ENCODE measurements at regions not wholly inside any gene's neighbourhood (a gene's known extent, or its start where the extent isn't known, plus 50 kb on each side); places are given as distances from the start of the nearest gene placed in this dataset.
"Not testable (repeated sequence)": the region's sequence is repeated elsewhere in the genome, so short reads cannot be mapped to it uniquely, and the experiment has no call there.

GRCh38 chr16:5761592-5761991 is 664.0 kb upstream of the EEF2KMT start:
- no peaks in the 10 kb centered on the region for H3K9me3 ChIP-seq
- no peak overlapping the region for H3K27ac ChIP-seq
- ATAC-seq (ENCODE audit: insufficient number of reproducible peaks, low FRiP score, low read depth) (no peak), DNase-seq (ENCODE audit: low spot score) (no peak)
- H3K36me3 ChIP-seq, result no peaks in the 10 kb centered on the region
- no peaks in the 10 kb centered on the region for H3K4me1 ChIP-seq (ENCODE audit: control insufficient read depth in 1 of 2, low read depth in 2 of 2)
- H3K4me3 ChIP-seq, result no peak overlapping the region
- no peaks in the 10 kb centered on the region for H3K27me3 ChIP-seq (replicated peaks; ENCODE audit: insufficient read depth)
- no peak for TF ChIP-seq CTCF (IDR thresholded peaks at IDR 0.05)

GRCh38 chr16:5758281-5758680 is 660.7 kb upstream of the EEF2KMT start:
- no peak for TF ChIP-seq CTCF (IDR thresholded peaks at IDR 0.05)
- no peak for DNase-seq (ENCODE audit: low spot score)
- Histone ChIP-seq H3K9me3 (no peaks in the 10 kb centered on the region), H3K36me3 (no peaks in the 10 kb centered on the region), H3K27me3 (replicated peaks; ENCODE audit: insufficient read depth) (no peaks in the 10 kb centered on the region), H3K4me1 (ENCODE audit: control insufficient read depth in 1 of 2, low read depth in 2 of 2) (no peaks in the 10 kb centered on the region), H3K27ac (no peak overlapping the region), H3K4me3 (no peak overlapping the region)
- no peak for ATAC-seq (ENCODE audit: insufficient number of reproducible peaks, low FRiP score, low read depth)

GRCh38 chr16:5756969-5757368 is 659.4 kb upstream of the EEF2KMT start:
- Histone ChIP-seq H3K4me1 (ENCODE audit: control insufficient read depth in 1 of 2, low read depth in 2 of 2) (no peaks in the 10 kb centered on the region), H3K36me3 (no peaks in the 10 kb centered on the region), H3K9me3 (no peaks in the 10 kb centered on the region), H3K27me3 (replicated peaks; ENCODE audit: insufficient read depth) (no peaks in the 10 kb centered on the region), H3K27ac (no peak overlapping the region), H3K4me3 (no peak overlapping the region)
- no peak for TF ChIP-seq CTCF (IDR thresholded peaks at IDR 0.05)
- ATAC-seq (ENCODE audit: insufficient number of reproducible peaks, low FRiP score, low read depth) (no peak), DNase-seq (ENCODE audit: low spot score) (no peak)

GRCh38 chr16:5753381-5753780 is 655.8 kb upstream of the EEF2KMT start:
- no peaks in the 10 kb centered on the region for H3K4me1 ChIP-seq (ENCODE audit: control insufficient read depth in 1 of 2, low read depth in 2 of 2)
- DNase-seq (ENCODE audit: low spot score) (no peak), ATAC-seq (ENCODE audit: insufficient number of reproducible peaks, low FRiP score, low read depth) (no peak)
- H3K27me3 ChIP-seq (replicated peaks; ENCODE audit: insufficient read depth), result no peaks in the 10 kb centered on the region
- no peak overlapping the region for H3K27ac ChIP-seq
- H3K4me3 ChIP-seq, result no peak overlapping the region
- TF ChIP-seq CTCF (IDR thresholded peaks at IDR 0.05), result no peak
- H3K36me3 ChIP-seq, result no peaks in the 10 kb centered on the region
- no peaks in the 10 kb centered on the region for H3K9me3 ChIP-seq

- TF ChIP-seq CTCF (IDR thresholded peaks at IDR 0.05), result no peak
Observed at GRCh38 chr16:5751216-5751615, 653.6 kb upstream of the EEF2KMT start.

GRCh38 chr16:5750439-5750838 is 652.8 kb upstream of the EEF2KMT start:
- not testable (repeated sequence) for H3K9me3 ChIP-seq; H3K36me3 ChIP-seq; ATAC-seq (ENCODE audit: insufficient number of reproducible peaks, low FRiP score, low read depth); DNase-seq (ENCODE audit: low spot score); H3K27ac ChIP-seq; H3K4me3 ChIP-seq; H3K27me3 ChIP-seq (replicated peaks; ENCODE audit: insufficient read depth); H3K4me1 ChIP-seq (ENCODE audit: control insufficient read depth in 1 of 2, low read depth in 2 of 2)

More at GRCh38 chr16:5751216-5751615, 653.6 kb upstream of the EEF2KMT start:
- no peak for DNase-seq (ENCODE audit: low spot score)
- Histone ChIP-seq H3K9me3 (no peaks in the 10 kb centered on the region), H3K27ac (no peak overlapping the region), H3K27me3 (replicated peaks; ENCODE audit: insufficient read depth) (no peaks in the 10 kb centered on the region), H3K4me3 (no peak overlapping the region), H3K4me1 (ENCODE audit: control insufficient read depth in 1 of 2, low read depth in 2 of 2) (no peaks in the 10 kb centered on the region), H3K36me3 (no peaks in the 10 kb centered on the region)
- no peak for ATAC-seq (ENCODE audit: insufficient number of reproducible peaks, low FRiP score, low read depth)

Data from thoracic aorta (tissue), 2 donors.